A673 (cell line): ENCODE measurements at regions not wholly inside any gene's neighbourhood (a gene's known extent, or its start where the extent isn't known, plus 50 kb on each side); places are given as distances from the start of the nearest gene placed in this dataset.

Source experiments
- CTCF ChIP-seq: fragments of 300-800, 200-600 bp; sonication (generic); conservative IDR thresholded peaks from 2 replicates; pipeline ENCODE4 v1.5.1; 2017; ENCODE audit warnings: low read depth, mild to moderate bottlenecking, antibody characterized with exemption, low read length, moderate library complexity, mixed read lengths
- EZH2 ChIP-seq: fragments of 200-600 bp; sonication (generic); IDR thresholded peaks from 2 replicates; pipeline ENCODE4 v1.6.1; 2017; ENCODE audit warnings: borderline replicate concordance, low read depth, mild to moderate bottlenecking, mixed read lengths, antibody characterized with exemption, low read length; ENCODE audit not compliant: poor library complexity, severe bottlenecking

DNA sequence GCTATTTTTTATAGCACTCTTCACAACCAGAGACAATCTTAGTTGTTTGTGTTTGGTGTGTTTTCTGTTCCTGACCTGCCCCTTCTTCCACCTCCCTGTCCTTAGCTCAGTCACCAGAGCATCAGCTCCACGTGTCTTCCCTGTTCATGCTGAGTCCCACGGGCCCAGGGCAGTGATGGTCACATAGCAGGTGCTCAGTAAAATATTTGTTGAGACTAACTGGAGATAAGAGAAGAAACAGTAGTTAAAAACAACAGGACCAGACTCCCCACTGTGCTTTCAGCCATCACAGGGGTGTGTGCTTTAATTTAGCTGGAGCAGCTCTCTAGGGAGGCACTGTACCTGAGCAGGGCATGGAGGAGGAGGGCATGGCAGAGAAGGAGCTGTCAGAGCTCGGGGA lies 307.3 kb upstream of the ZNF32 start:
- no peak for TF ChIP-seq CTCF
- TF ChIP-seq EZH2: no peak
